GM23248 (cell line): ENCODE measurements at regions not wholly inside any gene's neighbourhood (a gene's known extent, or its start where the extent isn't known, plus 50 kb on each side); places are given as distances from the start of the nearest gene placed in this dataset.

Experiments used
- DNase-seq: peaks from one replicate; pipeline ENCODE4 v3.0.0-alpha.2; 2015
- H2AFZ ChIP-seq: fragments of 200-600 bp; sonication (generic); 2 replicates; pipeline ENCODE4 v1.6.1; 2016; ENCODE audit warnings: antibody characterized with exemption
- H3F3A ChIP-seq: fragments of 200-600 bp; sonication (generic); 2 replicates; pipeline ENCODE4 v1.6.1; 2016; ENCODE audit warnings: mild to moderate bottlenecking, antibody characterized with exemption, mixed run types; ENCODE audit not compliant: insufficient read depth
- H3K27ac ChIP-seq: fragments of 200-600 bp; sonication (generic); 2 replicates; pipeline ENCODE4 v1.5.1; 2016; ENCODE audit warnings: mild to moderate bottlenecking
- H3K27me3 ChIP-seq: fragments of 200-600 bp; sonication (generic); replicated peaks from 2 replicates; pipeline ENCODE4 v1.6.1; 2016; ENCODE audit warnings: mild to moderate bottlenecking; ENCODE audit not compliant: insufficient read depth
- H3K36me3 ChIP-seq: fragments of 200-600 bp; sonication (generic); 2 replicates; pipeline ENCODE4 v1.6.1; 2016; ENCODE audit warnings: low read depth, mild to moderate bottlenecking
- H3K4me1 ChIP-seq: fragments of 200-600 bp; sonication (generic); 2 replicates; pipeline ENCODE4 v1.6.1; 2016; ENCODE audit warnings: mild to moderate bottlenecking; ENCODE audit not compliant: insufficient read depth
- H3K4me2 ChIP-seq: fragments of 200-600 bp; sonication (generic); one replicate; pipeline ENCODE4 v1.6.1; 2016; ENCODE audit warnings: mild to moderate bottlenecking; ENCODE audit not compliant: unreplicated experiment
- H3K4me3 ChIP-seq: fragments of 200-600 bp; sonication (generic); 2 replicates; pipeline ENCODE4 v1.5.1; 2016; ENCODE audit warnings: mild to moderate bottlenecking
- H3K79me2 ChIP-seq: fragments of 200-600 bp; sonication (generic); 2 replicates; pipeline ENCODE4 v1.6.1; 2016; ENCODE audit warnings: mild to moderate bottlenecking; ENCODE audit not compliant: insufficient read depth
- H3K9ac ChIP-seq: fragments of 200-600 bp; sonication (generic); 2 replicates; pipeline ENCODE4 v1.6.1; 2016; ENCODE audit warnings: mild to moderate bottlenecking
- H3K9me2 ChIP-seq: fragments of 200-600 bp; sonication (generic); 2 replicates; pipeline ENCODE4 v1.6.1; 2016; ENCODE audit warnings: mixed run types, mild to moderate bottlenecking, moderate library complexity; ENCODE audit not compliant: insufficient read depth
- H3K9me3 ChIP-seq: fragments of 200-600 bp; sonication (generic); one replicate; pipeline ENCODE4 v1.6.1; 2017; ENCODE audit warnings: low read depth
- H4K20me1 ChIP-seq: fragments of 200-600 bp; sonication (generic); 2 replicates; pipeline ENCODE4 v1.6.0; 2016; ENCODE audit not compliant: insufficient read depth
- EZH2 ChIP-seq: fragments of 200-600 bp; sonication (generic); IDR thresholded peaks from 2 replicates; pipeline ENCODE4 v1.6.1; 2018; ENCODE audit warnings: antibody characterized with exemption, mild to moderate bottlenecking; ENCODE audit not compliant: insufficient read depth, poor library complexity, severe bottlenecking
- EZH2phosphoT487 ChIP-seq: fragments of 200-600 bp; sonication (generic); IDR thresholded peaks from 2 replicates; pipeline ENCODE4 v1.6.1; 2018; ENCODE audit warnings: antibody characterized with exemption, moderate library complexity, mild to moderate bottlenecking, low read depth; ENCODE audit not compliant: insufficient read depth
- whole genome bisulfite sequencing, 2 experiments: methylation state at CpG; one replicate each; pipeline ENCODE4 v1.1.6; 2015 to 2017; ENCODE audit warnings: low lambda C conversion rate in 2 of 2, low coverage in 1 of 2; ENCODE audit errors: missing lambda C conversion rate in 2 of 2; 5-methylcytosine and 5-hydroxymethylcytosine counted together
- in situ Hi-C: fragments of 300-500 bp; cut with MboI; formaldehyde crosslinking; loops from 2 replicates; pipeline ENCODE4 v1.15.0; 2020

DNA sequence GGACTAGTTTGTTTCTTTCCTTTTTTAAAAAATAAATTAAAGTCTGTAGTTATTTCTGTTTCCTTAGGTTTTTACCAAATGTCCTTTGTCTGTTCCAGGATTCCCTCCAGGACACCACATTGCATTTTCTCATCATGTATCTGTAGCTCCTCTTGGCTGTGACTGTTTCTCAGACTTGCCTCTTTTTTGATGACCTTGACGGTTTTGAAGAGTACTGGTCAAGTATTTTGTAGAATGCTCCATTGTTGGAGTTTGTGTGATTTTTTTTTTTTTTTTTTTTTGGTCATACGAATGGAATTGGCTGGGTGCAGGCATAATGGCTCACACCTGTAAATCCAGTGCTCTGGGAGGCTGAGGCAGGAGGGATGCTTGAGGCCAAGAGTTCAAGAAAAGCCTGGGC, 127.1 kb upstream of the BMPER start:
- no peak overlapping the region for H2AFZ ChIP-seq
- WGBS, 2 experiments: 90 to 93% methylated on average over 2 of the region's 2 CpGs
- H3K9me3 ChIP-seq: no peaks in the 10 kb centered on the region
- peaks cover 6% of the 10 kb centered on the region; the same call in 1 of the 2 replicates for H3K9me2 ChIP-seq
- no peaks in the 10 kb centered on the region for H3K79me2 ChIP-seq
- no peak overlapping the region for H3K9ac ChIP-seq
- peaks cover 16% of the 10 kb centered on the region for H3F3A ChIP-seq
- DNase-seq: no peak
- no peak overlapping the region for H3K4me2 ChIP-seq
- TF ChIP-seq EZH2: no peak
- TF ChIP-seq EZH2phosphoT487: no peak
- H3K27me3 ChIP-seq: no peaks in the 10 kb centered on the region
- peaks cover 4% of the 10 kb centered on the region for H3K4me1 ChIP-seq
- H3K27ac ChIP-seq: no peak overlapping the region
- in situ Hi-C loops: no loop called here
- H3K36me3 ChIP-seq: no peaks in the 10 kb centered on the region
- H3K4me3 ChIP-seq: no peak overlapping the region
- H4K20me1 ChIP-seq: no peaks in the 10 kb centered on the region

DNA sequence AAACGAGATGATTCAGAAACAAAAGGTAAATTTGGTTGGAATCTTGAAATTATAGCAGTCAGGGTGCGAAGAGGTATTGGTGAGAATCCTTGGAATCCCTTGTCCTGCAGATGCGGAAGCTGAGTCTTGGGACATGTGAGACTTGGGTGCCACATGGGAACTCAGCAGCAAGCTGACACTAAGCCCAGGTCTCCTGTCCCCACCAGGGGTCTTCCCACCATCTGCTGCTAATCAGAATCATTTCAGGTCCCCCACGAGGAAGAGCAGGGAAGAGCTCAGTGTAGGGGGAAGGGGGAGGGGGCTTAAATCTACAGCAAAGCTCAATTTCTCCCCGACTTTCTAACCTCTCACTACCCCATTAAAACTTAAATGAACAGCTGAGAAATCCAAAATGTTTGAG, 126.1 kb upstream of the BMPER start:
- Histone ChIP-seq H4K20me1 (no peaks in the 10 kb centered on the region), H3K9ac (no peak overlapping the region), H3K36me3 (no peaks in the 10 kb centered on the region), H3K4me3 (no peak overlapping the region), H3K79me2 (no peaks in the 10 kb centered on the region), H3K9me3 (no peaks in the 10 kb centered on the region), H3K27me3 (no peaks in the 10 kb centered on the region), H2AFZ (no peak overlapping the region), H3K4me2 (no peak overlapping the region), H3K27ac (no peak overlapping the region), H3K9me2 (no peaks in the 10 kb centered on the region), H3K4me1 (no peaks in the 10 kb centered on the region), H3F3A (0 out of 2 replicates have a peak, but pooled peaks cover 8% of the 10 kb centered on the region)
- TF ChIP-seq EZH2phosphoT487: no peak
- TF ChIP-seq EZH2: no peak
- DNase-seq: no peak
- 65 to 66% methylated on average over 5 of the region's 5 CpGs for WGBS, 2 experiments
- in situ Hi-C loops: no loop called here

DNA sequence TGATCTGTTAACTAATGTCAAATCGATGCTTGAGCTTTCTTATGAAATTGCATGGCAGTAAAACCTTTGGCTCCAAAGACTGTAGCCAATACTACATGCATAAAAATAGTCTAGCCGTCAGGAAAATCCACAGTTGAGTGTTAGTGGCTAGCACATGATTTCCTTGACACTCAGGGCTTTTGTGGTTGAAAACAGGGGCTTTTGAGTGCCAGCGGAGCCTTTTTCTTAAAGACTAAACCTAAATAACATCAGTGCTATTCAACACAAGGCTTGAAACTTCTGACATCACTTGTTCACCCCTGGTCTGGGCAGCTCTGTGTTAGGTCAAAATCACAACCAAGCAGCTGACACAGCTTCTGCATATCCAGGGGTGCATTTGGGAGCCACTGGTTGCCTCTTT, 124.2 kb upstream of the BMPER start:
- no peaks in the 10 kb centered on the region for H3K27me3 ChIP-seq
- no peak overlapping the region for H3K27ac ChIP-seq
- in situ Hi-C loops: no loop called here
- H4K20me1 ChIP-seq: no peaks in the 10 kb centered on the region
- no peaks in the 10 kb centered on the region for H3K36me3 ChIP-seq
- 72 to 81% methylated on average over 3 of the region's 3 CpGs for WGBS, 2 experiments
- DNase-seq: no peak
- no peak overlapping the region for H3K9ac ChIP-seq
- no peak for TF ChIP-seq EZH2
- no peak for TF ChIP-seq EZH2phosphoT487
- H3F3A ChIP-seq: 0 out of 2 replicates have a peak, but pooled peaks cover 8% of the 10 kb centered on the region
- no peak overlapping the region for H3K4me3 ChIP-seq
- no peak overlapping the region for H3K4me2 ChIP-seq
- H3K79me2 ChIP-seq: no peaks in the 10 kb centered on the region
- no peaks in the 10 kb centered on the region for H3K9me2 ChIP-seq
- no peaks in the 10 kb centered on the region for H3K4me1 ChIP-seq
- H3K9me3 ChIP-seq: no peaks in the 10 kb centered on the region
- no peak overlapping the region for H2AFZ ChIP-seq

DNA sequence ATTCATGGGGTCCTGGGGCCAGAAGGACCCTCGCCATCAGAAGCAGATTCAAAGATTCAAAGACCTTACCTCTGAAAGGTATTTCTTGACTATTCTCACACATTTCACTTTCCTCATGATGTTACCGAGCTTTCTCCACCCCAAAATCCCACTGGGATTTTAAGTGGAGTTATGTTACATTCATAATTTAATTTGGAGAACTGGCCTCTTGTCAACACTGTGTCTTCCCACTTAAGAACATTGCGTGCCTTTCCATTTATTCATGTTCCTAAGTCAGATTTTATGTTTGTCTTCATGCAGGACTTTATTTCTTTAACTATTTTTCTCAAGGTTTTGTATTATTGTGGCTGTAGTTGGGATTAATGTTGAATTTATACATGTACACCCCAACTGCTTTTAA, 123.5 kb upstream of the BMPER start:
- in situ Hi-C loops: no loop called here
- Histone ChIP-seq H3F3A (0 out of 2 replicates have a peak, but pooled peaks cover 8% of the 10 kb centered on the region), H4K20me1 (no peaks in the 10 kb centered on the region), H3K36me3 (no peaks in the 10 kb centered on the region), H3K4me2 (no peak overlapping the region), H3K9ac (no peak overlapping the region), H3K9me2 (no peaks in the 10 kb centered on the region), H2AFZ (no peak overlapping the region), H3K27ac (no peak overlapping the region), H3K27me3 (no peaks in the 10 kb centered on the region), H3K9me3 (no peaks in the 10 kb centered on the region), H3K4me3 (no peak overlapping the region), H3K4me1 (no peaks in the 10 kb centered on the region), H3K79me2 (no peaks in the 10 kb centered on the region)
- DNase-seq: peak; percentile 15
- TF ChIP-seq EZH2phosphoT487 (no peak), EZH2 (no peak)
- 79 to 80% methylated on average over 3 of the region's 3 CpGs for WGBS, 2 experiments

DNA sequence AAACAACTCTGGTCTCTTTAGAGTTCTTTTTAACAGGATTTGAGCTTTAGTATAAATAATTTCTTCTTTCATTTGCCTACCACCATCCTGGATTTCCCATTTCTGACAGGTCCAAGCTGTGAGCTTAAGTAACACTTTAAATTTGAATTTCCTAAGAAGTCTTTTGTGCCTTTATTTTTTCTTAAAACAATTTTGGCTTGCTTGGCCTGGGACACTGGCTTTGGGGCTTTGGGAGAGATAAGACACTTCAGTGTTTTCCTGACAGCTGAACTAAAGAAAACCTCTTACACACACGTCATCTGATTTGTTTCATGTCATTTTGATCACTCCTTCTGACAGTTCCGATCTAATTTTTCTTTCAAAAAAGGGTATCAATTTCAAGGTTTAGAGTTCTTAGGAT, 121.3 kb upstream of the BMPER start:
- Histone ChIP-seq H3F3A (no peaks in the 10 kb centered on the region), H3K27ac (no peak overlapping the region), H3K9ac (no peak overlapping the region), H4K20me1 (no peaks in the 10 kb centered on the region), H3K9me2 (no peaks in the 10 kb centered on the region), H3K9me3 (no peaks in the 10 kb centered on the region), H3K4me2 (no peak overlapping the region), H3K36me3 (no peaks in the 10 kb centered on the region), H3K27me3 (no peaks in the 10 kb centered on the region), H3K79me2 (no peaks in the 10 kb centered on the region), H2AFZ (no peak overlapping the region), H3K4me3 (no peak overlapping the region), H3K4me1 (no peaks in the 10 kb centered on the region)
- TF ChIP-seq EZH2phosphoT487 (no peak), EZH2 (no peak)
- DNase-seq: no peak
- WGBS, 2 experiments: 97 to 98% methylated on average over 2 of the region's 2 CpGs
- in situ Hi-C loops: no loop called here
